Activated CD8-positive, alpha-beta T cell treated with anti-CD3 and anti-CD28 coated beads, Interleukin-2, amount 10 ng/mL, durations not matched to agents 7 days and 5 days (primary cell): ENCODE measurements at regions not wholly inside any gene's neighbourhood (a gene's known extent, or its start where the extent isn't known, plus 50 kb on each side); places are given as distances from the start of the nearest gene placed in this dataset.
"Not testable (repeated sequence)": the region's sequence is repeated elsewhere in the genome, so short reads cannot be mapped to it uniquely, and the experiment has no call there.

Source experiments
- ATAC-seq: fragments of 150-1000 bp; cut with Tn5 transposase; one replicate; pipeline ENCODE4 v1.10.0; 2021; ENCODE audit warnings: moderate library complexity
- CTCF ChIA-PET: fragments of 350-600 bp; sonication (Branson Sonifier 250); formaldehyde crosslinking; loops from one replicate; lab custom pipeline; 2021; ENCODE audit warnings: antibody characterized with exemption; lab: Charles Lee
- POLR2A ChIA-PET: fragments of 350-600 bp; sonication (Branson Sonifier 250); formaldehyde crosslinking; loops from one replicate; lab custom pipeline; 2021; ENCODE audit warnings: antibody characterized with exemption; lab: Charles Lee
- DNase-seq: peaks from one replicate; pipeline ENCODE4 v3.0.0-alpha.2; 2020
- H3K27ac Mint-ChIP-seq: one replicate; pipeline ENCODE4 v1.8.0; 2021; ENCODE audit warnings: mild to moderate bottlenecking, mixed read lengths
- H3K27me3 Mint-ChIP-seq: one replicate; pipeline ENCODE4 v1.8.0; 2021; ENCODE audit warnings: low read depth, mixed read lengths
- H3K36me3 Mint-ChIP-seq: one replicate; pipeline ENCODE4 v1.8.0; 2021; ENCODE audit warnings: low read depth, mixed read lengths
- H3K4me1 Mint-ChIP-seq: one replicate; pipeline ENCODE4 v1.8.0; 2021; ENCODE audit warnings: low read depth, mixed read lengths
- H3K4me3 Mint-ChIP-seq: one replicate; pipeline ENCODE4 v1.8.0; 2021; ENCODE audit warnings: mild to moderate bottlenecking, mixed read lengths
- H3K9me3 Mint-ChIP-seq: one replicate; pipeline ENCODE4 v1.8.0; 2022; ENCODE audit warnings: mixed read lengths; ENCODE audit not compliant: insufficient read depth

DNA sequence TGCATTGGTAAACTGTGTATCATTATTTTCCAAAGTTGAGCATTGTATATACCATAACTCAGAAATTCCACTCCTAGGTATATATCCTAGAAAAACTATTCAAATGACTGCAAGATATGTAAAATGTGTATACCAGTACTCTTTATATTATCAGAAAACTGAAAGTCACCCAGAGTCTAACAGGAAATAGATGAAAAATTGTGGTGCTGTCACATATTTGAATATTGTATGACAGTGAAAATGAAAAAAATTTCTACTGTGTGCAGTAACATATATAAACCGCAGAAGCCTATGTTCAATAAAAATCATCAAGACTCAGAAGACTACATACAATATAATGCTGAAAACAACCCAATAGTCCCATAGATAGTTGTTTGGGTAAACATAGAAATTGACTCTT lies 74.4 kb upstream of the LYPLAL1 start:
- DNase-seq = no peak
- H3K36me3 Mint-ChIP-seq = no peaks in the 10 kb centered on the region
- ChIA-PET POLR2A (no interaction called here), CTCF (no interaction called here)
- no peak overlapping the region for H3K27ac Mint-ChIP-seq
- ATAC-seq = no peak
- no peaks in the 10 kb centered on the region for H3K9me3 Mint-ChIP-seq
- H3K4me1 Mint-ChIP-seq = no peaks in the 10 kb centered on the region
- H3K4me3 Mint-ChIP-seq = no peak overlapping the region
- H3K27me3 Mint-ChIP-seq = no peaks in the 10 kb centered on the region

DNA sequence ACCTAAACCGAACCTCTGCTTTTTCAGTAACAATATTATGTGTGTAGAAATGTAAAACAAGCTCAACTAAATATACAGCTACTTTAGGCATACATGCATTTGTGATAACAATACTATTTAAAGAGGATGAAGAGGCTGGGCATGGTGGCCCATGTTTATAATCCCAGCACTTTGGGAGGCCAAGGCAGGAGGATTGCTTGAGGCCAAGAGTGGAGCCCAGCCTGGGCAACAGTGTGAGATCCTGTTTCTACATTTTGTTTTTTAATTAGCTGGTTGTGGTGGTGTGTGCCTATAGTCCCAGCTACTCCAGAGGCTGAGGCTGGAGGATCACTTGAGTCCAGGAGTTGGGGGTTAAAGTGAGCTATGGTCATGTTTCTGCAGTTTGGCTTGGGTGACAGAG lies 73.6 kb upstream of the LYPLAL1 start:
- no peaks in the 10 kb centered on the region for H3K36me3 Mint-ChIP-seq
- H3K27me3 Mint-ChIP-seq = no peaks in the 10 kb centered on the region
- no peak overlapping the region for H3K27ac Mint-ChIP-seq
- H3K4me1 Mint-ChIP-seq = no peaks in the 10 kb centered on the region
- no peak overlapping the region for H3K4me3 Mint-ChIP-seq
- no peaks in the 10 kb centered on the region for H3K9me3 Mint-ChIP-seq
- DNase-seq (no peak), ATAC-seq (no peak)
- ChIA-PET POLR2A (no interaction called here), CTCF (interaction anchor here (0.6 kb wide), 1 partner anchor 290 kb away, joined by 3 read pairs; no protein-coding TSS in a partner anchor)

DNA sequence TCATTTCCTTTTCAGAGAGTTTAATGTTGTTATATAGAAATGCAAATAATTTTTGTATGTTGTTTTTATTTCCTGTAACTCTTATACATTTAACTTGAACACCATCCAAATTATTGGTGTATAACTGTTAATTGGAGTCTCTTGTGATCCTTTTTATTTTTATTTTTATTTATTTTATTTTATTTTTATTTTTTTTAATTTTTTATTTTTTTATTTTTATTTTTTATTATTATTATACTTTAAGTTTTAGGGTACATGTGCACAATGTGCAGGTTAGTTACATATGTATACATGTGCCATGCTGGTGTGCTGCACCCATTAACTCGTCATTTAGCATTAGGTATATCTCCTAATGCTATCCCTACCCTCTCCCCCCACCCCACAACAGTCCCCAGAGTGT lies 71.2 kb upstream of the LYPLAL1 start:
- H3K9me3 Mint-ChIP-seq, H3K4me1 Mint-ChIP-seq, DNase-seq, H3K4me3 Mint-ChIP-seq, H3K36me3 Mint-ChIP-seq, ATAC-seq, POLR2A ChIA-PET, H3K27ac Mint-ChIP-seq, H3K27me3 Mint-ChIP-seq, CTCF ChIA-PET: not testable (repeated sequence)

DNA sequence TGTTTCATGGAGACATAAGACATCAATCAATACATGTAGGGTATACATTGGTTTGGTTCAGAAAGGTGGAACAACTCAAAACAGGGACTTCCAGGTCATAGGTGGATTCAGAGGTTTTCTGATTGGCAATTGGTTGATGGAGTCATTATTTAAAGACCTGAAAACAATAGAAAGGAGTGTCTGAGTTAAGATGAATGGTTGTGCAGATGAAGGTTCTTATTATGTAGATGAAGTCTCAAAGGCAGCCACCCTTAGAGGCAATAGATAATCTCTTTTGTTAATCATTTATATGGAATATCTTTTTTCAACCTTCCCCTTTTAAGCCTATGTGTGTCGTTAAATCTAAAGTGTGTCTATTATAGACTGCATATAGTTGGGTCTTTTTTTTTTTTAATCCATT lies 67.8 kb upstream of the LYPLAL1 start:
- POLR2A ChIA-PET = no interaction called here
- no peak for ATAC-seq

DNA sequence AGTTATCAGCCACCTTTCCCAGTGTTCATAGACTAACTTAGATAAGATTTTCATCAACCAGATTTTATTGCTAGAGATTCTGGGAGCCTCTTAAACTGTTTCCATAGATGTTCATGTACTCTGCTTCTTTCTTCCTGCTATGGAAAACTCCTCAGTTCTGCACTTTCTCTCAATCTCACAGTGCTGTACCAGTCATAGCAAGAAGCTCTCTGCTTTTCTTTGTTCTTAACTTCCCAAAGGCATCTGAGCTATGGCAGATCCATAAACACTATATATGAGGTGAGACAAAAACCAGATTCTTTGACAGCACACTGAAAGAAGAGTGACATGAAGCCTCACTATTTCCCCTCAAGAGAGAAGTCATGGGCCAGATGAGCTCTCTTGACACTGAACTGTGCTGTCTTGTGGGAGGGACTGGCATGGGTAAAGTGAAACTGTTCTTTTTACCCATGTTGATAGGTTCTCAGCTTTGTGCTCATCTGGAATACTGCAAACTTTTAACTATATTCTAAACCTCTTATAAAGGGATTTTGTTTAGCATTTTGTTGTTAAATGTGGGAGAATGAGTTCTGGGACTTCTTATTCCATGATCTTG lies 64.2 kb upstream of the LYPLAL1 start:
- POLR2A ChIA-PET = no interaction called here
- DNase-seq (no peak), ATAC-seq (no peak)
- CTCF ChIA-PET = no interaction called here
- no peaks in the 10 kb centered on the region for H3K36me3 Mint-ChIP-seq
- H3K4me1 Mint-ChIP-seq = no peaks in the 10 kb centered on the region
- H3K27me3 Mint-ChIP-seq = no peaks in the 10 kb centered on the region
- peaks cover 10% of the 10 kb centered on the region for H3K9me3 Mint-ChIP-seq
- no peak overlapping the region for H3K27ac Mint-ChIP-seq
- no peak overlapping the region for H3K4me3 Mint-ChIP-seq

More for the DNA sequence above, 67.8 kb upstream of the LYPLAL1 start:
- CTCF ChIA-PET = no interaction called here
- H3K4me3 Mint-ChIP-seq = no peak overlapping the region
- DNase-seq = no peak
- peaks cover 5% of the 10 kb centered on the region for H3K9me3 Mint-ChIP-seq
- H3K36me3 Mint-ChIP-seq = no peaks in the 10 kb centered on the region
- H3K4me1 Mint-ChIP-seq = no peaks in the 10 kb centered on the region
- H3K27me3 Mint-ChIP-seq = no peaks in the 10 kb centered on the region
- no peak overlapping the region for H3K27ac Mint-ChIP-seq

DNA sequence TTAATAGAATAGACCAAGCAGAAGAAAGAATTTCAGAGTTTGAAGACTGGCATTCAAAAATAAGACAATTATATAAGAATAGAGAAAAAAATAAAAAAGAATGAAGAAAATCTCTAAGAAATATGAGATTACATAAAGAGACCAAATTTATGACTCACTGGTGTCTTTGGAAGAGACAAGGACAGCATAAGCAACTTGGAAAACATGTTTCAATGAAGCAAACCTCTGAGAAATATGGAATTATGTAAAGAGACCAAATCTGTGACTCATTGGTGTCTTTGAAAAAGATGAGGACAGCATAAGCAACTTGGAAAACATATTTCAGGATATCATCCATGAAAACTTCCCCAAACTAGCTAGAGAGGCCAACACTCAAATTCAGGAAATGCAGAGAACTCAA lies 60.4 kb upstream of the LYPLAL1 start:
- no peak for DNase-seq
- H3K4me1 Mint-ChIP-seq = no peaks in the 10 kb centered on the region
- CTCF ChIA-PET = no interaction called here

DNA sequence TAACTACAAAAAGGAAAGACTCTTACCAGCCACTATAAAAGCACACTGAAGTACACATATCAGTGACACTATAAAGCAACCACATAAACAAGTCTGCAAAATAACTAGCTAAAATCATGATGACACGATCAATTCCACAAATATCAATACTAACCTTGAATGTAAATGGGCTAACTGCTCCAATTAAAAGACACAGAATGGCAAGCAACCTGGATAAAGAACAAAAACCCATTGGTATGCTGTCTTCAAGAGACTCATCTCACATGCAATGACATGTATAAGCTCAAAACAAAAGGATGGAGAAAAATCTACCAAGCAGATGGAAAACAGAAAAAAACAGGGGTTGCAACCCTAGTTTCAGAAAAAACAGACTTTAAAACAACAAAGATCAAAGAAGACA lies 59.7 kb upstream of the LYPLAL1 start:
- peaks cover 10% of the 10 kb centered on the region for H3K9me3 Mint-ChIP-seq
- H3K36me3 Mint-ChIP-seq = no peaks in the 10 kb centered on the region
- H3K27ac Mint-ChIP-seq = no peak overlapping the region
- H3K4me1 Mint-ChIP-seq = no peaks in the 10 kb centered on the region
- H3K4me3 Mint-ChIP-seq = no peak overlapping the region
- H3K27me3 Mint-ChIP-seq = no peaks in the 10 kb centered on the region
- ChIA-PET CTCF (no interaction called here), POLR2A (no interaction called here)
- DNase-seq (no peak), ATAC-seq (no peak)

More for the DNA sequence above, 60.4 kb upstream of the LYPLAL1 start:
- no peak for ATAC-seq
- peaks cover 10% of the 10 kb centered on the region for H3K9me3 Mint-ChIP-seq
- no peaks in the 10 kb centered on the region for H3K27me3 Mint-ChIP-seq
- no peaks in the 10 kb centered on the region for H3K36me3 Mint-ChIP-seq
- H3K27ac Mint-ChIP-seq = no peak overlapping the region
- H3K4me3 Mint-ChIP-seq = no peak overlapping the region
- POLR2A ChIA-PET = no interaction called here

DNA sequence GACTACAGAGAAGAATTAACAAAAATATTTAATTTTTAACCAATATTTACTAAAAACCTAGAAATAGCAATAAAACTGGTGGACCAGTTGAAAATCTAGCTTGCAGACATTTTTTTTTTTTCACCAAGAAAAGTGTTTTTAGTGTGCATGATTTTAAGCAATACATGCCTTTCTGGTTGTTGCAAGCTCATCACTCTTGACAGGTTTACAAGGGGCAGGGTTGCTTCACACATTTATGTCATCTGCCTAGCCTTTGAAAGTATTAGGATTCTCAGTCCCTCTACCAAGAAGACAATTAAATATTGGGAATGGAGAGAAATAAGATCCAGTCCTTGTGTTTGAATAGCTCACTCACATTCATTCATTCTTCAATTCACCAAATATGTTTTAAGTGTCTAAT lies 53.8 kb upstream of the LYPLAL1 start:
- no peak for ATAC-seq
- Mint-ChIP-seq H3K36me3 (no peaks in the 10 kb centered on the region), H3K4me3 (no peak overlapping the region), H3K27me3 (no peaks in the 10 kb centered on the region), H3K4me1 (no peaks in the 10 kb centered on the region), H3K9me3 (no peaks in the 10 kb centered on the region), H3K27ac (no peak overlapping the region)
- no peak for DNase-seq
- POLR2A ChIA-PET = no interaction called here
- CTCF ChIA-PET = no interaction called here

DNA sequence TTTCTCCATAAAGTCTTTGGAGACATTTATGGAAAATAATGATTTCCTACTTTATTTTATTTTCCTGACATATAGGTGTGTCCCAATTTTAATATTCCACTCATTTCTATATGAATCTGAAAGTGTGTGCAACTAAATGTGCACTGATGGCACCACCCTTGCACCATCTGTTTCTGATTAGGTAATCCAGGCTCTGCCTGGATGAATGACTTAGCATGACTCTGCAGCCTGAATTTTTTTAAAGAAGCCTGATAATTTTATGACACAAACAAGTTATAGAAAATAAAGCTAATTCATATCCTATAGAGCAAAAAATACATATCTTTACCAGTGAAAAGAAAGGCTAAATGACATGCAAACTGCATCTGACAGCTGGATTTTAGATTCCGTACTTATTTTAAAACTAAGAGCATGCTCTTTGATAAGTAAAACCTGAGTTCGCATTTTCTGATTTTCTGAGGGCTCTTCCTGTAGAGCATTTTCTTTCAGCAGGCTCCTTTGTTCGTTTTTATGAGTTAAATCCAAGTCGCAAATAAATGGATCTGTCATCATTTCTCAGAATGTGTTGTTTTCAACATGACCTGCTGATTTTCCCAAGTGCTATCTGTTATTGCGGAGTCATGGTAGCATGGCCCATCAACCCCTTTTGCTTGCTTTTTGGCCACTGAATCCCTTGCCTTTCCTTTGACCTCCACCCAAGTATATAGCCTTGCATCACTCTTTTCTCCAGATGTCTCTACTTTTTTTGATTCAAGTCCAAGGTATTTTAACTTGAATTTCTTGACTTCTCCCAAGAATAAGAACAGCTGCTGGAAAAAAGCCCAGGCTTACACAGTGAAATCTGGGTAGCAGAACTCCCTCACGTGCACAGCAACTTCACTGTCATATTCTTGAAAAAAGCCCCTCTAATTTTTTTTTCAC lies 52.8 kb upstream of the LYPLAL1 start:
- Mint-ChIP-seq H3K27me3 (no peaks in the 10 kb centered on the region), H3K4me3 (no peak overlapping the region), H3K9me3 (no peaks in the 10 kb centered on the region), H3K36me3 (no peaks in the 10 kb centered on the region), H3K27ac (no peak overlapping the region), H3K4me1 (no peaks in the 10 kb centered on the region)
- ChIA-PET CTCF (no interaction called here), POLR2A (no interaction called here)
- no peak for DNase-seq
- no peak for ATAC-seq

DNA sequence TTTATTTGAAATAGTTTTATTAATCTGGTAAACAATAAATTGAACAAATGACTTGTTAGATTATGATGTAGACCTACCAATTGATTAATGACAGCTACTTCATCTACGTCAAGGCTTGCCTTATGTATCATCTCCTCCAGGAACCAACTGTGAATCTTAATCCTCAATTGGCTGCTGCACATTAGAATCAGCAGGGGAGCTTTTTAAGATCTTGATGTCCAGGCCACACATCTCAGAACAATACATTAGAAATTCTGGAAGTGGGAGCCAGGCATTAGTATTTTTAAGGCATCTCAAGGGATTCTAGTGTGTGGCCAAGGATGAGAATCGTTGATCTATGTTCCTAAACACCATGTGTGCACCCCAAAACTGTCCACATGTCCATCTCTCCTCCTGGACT lies 52.0 kb upstream of the LYPLAL1 start:
- H3K9me3 Mint-ChIP-seq = no peaks in the 10 kb centered on the region
- no peaks in the 10 kb centered on the region for H3K4me1 Mint-ChIP-seq
- DNase-seq (no peak), ATAC-seq (no peak)
- H3K27ac Mint-ChIP-seq = no peak overlapping the region
- ChIA-PET POLR2A (no interaction called here), CTCF (no interaction called here)
- no peaks in the 10 kb centered on the region for H3K27me3 Mint-ChIP-seq
- H3K4me3 Mint-ChIP-seq = no peak overlapping the region
- no peaks in the 10 kb centered on the region for H3K36me3 Mint-ChIP-seq

DNA sequence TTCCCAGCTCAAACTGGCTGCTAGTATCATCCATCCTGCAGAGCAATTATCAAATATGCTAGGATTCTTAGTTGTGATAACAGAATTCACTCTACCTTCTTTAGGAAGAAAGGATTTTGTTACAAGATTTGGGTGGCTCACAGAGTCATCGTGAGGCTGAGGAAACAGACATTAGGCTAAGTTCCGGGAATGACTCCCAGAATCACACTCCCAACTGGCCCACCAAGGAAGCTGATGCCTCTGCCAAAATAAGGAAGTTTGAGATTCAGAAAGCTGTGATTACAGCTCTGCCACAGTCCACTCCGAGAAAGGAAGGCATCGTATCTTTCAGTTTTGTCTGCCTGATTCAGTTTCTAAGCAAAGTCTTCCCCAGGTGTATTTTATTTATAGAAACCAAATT lies 50.6 kb upstream of the LYPLAL1 start:
- Mint-ChIP-seq H3K36me3 (no peaks in the 10 kb centered on the region), H3K27me3 (no peaks in the 10 kb centered on the region), H3K4me3 (no peak overlapping the region), H3K27ac (no peak overlapping the region), H3K9me3 (no peaks in the 10 kb centered on the region), H3K4me1 (no peaks in the 10 kb centered on the region)
- DNase-seq = no peak
- ChIA-PET CTCF (no interaction called here), POLR2A (no interaction called here)
- no peak for ATAC-seq
